IMR-90 (cell line): ENCODE measurements at regions not wholly inside any gene's neighbourhood (a gene's known extent, or its start where the extent isn't known, plus 50 kb on each side); places are given as distances from the start of the nearest gene placed in this dataset.

Source experiments
- ATAC-seq: fragments of 200-7000 bp; cut with Tn5 transposase; 2 replicates; pipeline ENCODE4 v1.9.1; 2020; ENCODE audit warnings: low read depth, mild to moderate bottlenecking, moderate library complexity
- BruUV-seq: library from RNA; stranded (reverse); fragments of 400-500 nt; replicated peaks from 2 replicates; lab custom pipeline; 2021; lab: Mats Ljungman, UMichigan
- CTCF ChIA-PET: fragments of 300-600 bp; formaldehyde crosslinking; extraction: SDS; loops from one replicate; lab custom pipeline; 2021; ENCODE audit warnings: antibody characterized with exemption; lab: Yijun Ruan, JAX
- POLR2A ChIA-PET: fragments of 300-600 bp; sonication (Branson Sonifier 250); formaldehyde crosslinking; loops from one replicate; lab custom pipeline; 2022; ENCODE audit warnings: antibody characterized with exemption; ENCODE audit not compliant: unreplicated experiment; lab: Charles Lee
- DNase-seq: peaks from one replicate; pipeline ENCODE4 v3.0.0; 2013
- H2AFZ ChIP-seq: replicated peaks from 2 replicates; pipeline ENCODE3; 2013; ENCODE audit warnings: low read length, mild to moderate bottlenecking; ENCODE audit not compliant: poor library complexity
- H2AK5ac ChIP-seq: 2 replicates; pipeline ENCODE4 v1.6.1; 2013; ENCODE audit warnings: low read depth, low read length, inconsistent platforms
- H2AK9ac ChIP-seq: replicated peaks from 2 replicates; pipeline ENCODE3; 2013; ENCODE audit warnings: mild to moderate bottlenecking, low read depth, low read length, moderate library complexity; ENCODE audit not compliant: poor library complexity
- H2BK120ac ChIP-seq: 2 replicates; pipeline ENCODE4 v1.6.1; 2013; ENCODE audit warnings: low read depth, low read length, inconsistent platforms
- H2BK15ac ChIP-seq: 3 replicates; pipeline ENCODE4 v1.6.1; 2013; ENCODE audit warnings: low read depth, low read length, inconsistent platforms
- H2BK20ac ChIP-seq: 2 replicates; pipeline ENCODE4 v1.6.1; 2013; ENCODE audit warnings: low read depth, mild to moderate bottlenecking, inconsistent platforms, low read length, moderate library complexity
- H2BK5ac ChIP-seq: 2 replicates; pipeline ENCODE4 v1.6.1; 2013; ENCODE audit warnings: mild to moderate bottlenecking, low read depth, low read length, inconsistent platforms; ENCODE audit not compliant: poor library complexity, severe bottlenecking
- H3K14ac ChIP-seq: replicated peaks from 2 replicates; pipeline ENCODE4 v1.6.1; 2013; ENCODE audit warnings: low read depth, low read length, inconsistent platforms
- H3K18ac ChIP-seq: 2 replicates; pipeline ENCODE4 v1.6.1; 2013; ENCODE audit warnings: low read depth, low read length, control low read depth
- H3K23ac ChIP-seq: 2 replicates; pipeline ENCODE4 v1.6.1; 2013; ENCODE audit warnings: low read depth, low read length, inconsistent platforms
- H3K27ac ChIP-seq: 2 replicates; pipeline ENCODE4 v1.5.1; 2013; ENCODE audit warnings: mild to moderate bottlenecking, control low read depth, low read length; ENCODE audit not compliant: insufficient read depth
- H3K27me3 ChIP-seq: 2 replicates; pipeline ENCODE4 v1.6.1; 2013; ENCODE audit warnings: low read length; ENCODE audit not compliant: control insufficient read depth, insufficient read depth
- H3K36me3 ChIP-seq: 2 replicates; pipeline ENCODE4 v1.6.1; 2013; ENCODE audit warnings: low read length, mixed read lengths; ENCODE audit not compliant: control insufficient read depth, insufficient read depth
- H3K4ac ChIP-seq: 2 replicates; pipeline ENCODE4 v1.6.1; 2013; ENCODE audit warnings: low read depth, low read length, inconsistent platforms
- H3K4me1 ChIP-seq: 2 replicates; pipeline ENCODE4 v1.6.1; 2013; ENCODE audit warnings: low read length, mixed read lengths; ENCODE audit not compliant: control insufficient read depth, insufficient read depth
- H3K4me2 ChIP-seq: 2 replicates; pipeline ENCODE4 v1.6.1; 2013; ENCODE audit warnings: low read depth, mild to moderate bottlenecking, control low read depth, low read length, moderate library complexity
- H3K4me3 ChIP-seq: 2 replicates; pipeline ENCODE4 v1.5.1; 2013; ENCODE audit warnings: low read depth, mild to moderate bottlenecking, control low read depth, low read length, moderate library complexity; ENCODE audit not compliant: insufficient read depth
- H3K56ac ChIP-seq: 2 replicates; pipeline ENCODE4 v1.6.1; 2013; ENCODE audit warnings: low read length, inconsistent platforms; ENCODE audit not compliant: insufficient read depth; ENCODE audit errors: extremely low read depth
- H3K79me1 ChIP-seq, 2 experiments: 2 replicates each; pipeline ENCODE4 v1.6.1; 2013; ENCODE audit warnings: low read length in 2 of 2, inconsistent platforms in 1 of 2, low read depth in 1 of 2
- H3K9ac ChIP-seq: 2 replicates; pipeline ENCODE4 v1.6.1; 2013; ENCODE audit warnings: low read depth, low read length, control low read depth
- H3K9me1 ChIP-seq: 2 replicates; pipeline ENCODE4 v1.6.1; 2013; ENCODE audit warnings: low read length, inconsistent platforms; ENCODE audit not compliant: insufficient read depth
- H3K9me3 ChIP-seq: 2 replicates; pipeline ENCODE4 v1.6.1; 2013; ENCODE audit warnings: low read length; ENCODE audit not compliant: control insufficient read depth, insufficient read depth
- H4K20me1 ChIP-seq: 2 replicates; pipeline ENCODE4 v1.6.1; 2013; ENCODE audit warnings: low read length, inconsistent platforms; ENCODE audit not compliant: insufficient read depth
- H4K5ac ChIP-seq: 2 replicates; pipeline ENCODE4 v1.6.1; 2013; ENCODE audit warnings: mild to moderate bottlenecking, low read depth, low read length, control low read depth
- H4K8ac ChIP-seq, 2 experiments: 2 replicates each; pipeline ENCODE4 v1.6.1; 2013; ENCODE audit warnings: low read depth in 2 of 2, low read length in 2 of 2, control low read depth in 1 of 2, inconsistent platforms in 1 of 2
- H4K91ac ChIP-seq: 2 replicates; pipeline ENCODE4 v1.6.1; 2013; ENCODE audit warnings: low read depth, low read length, inconsistent platforms; ENCODE audit not compliant: insufficient read depth
- CHD1 ChIP-seq: IDR thresholded peaks from 2 replicates; pipeline ENCODE4 v1.6.1; 2012; ENCODE audit warnings: low read depth, low read length, improper control_type of control experiment
- MAZ ChIP-seq: IDR thresholded peaks from 2 replicates; pipeline ENCODE4 v1.6.1; 2012; ENCODE audit warnings: low read depth, mild to moderate bottlenecking, low read length, improper control_type of control experiment, moderate library complexity, borderline replicate concordance
- WGBS, 2 experiments: methylation state at CpG; one replicate each; pipeline versions ENCODE4 v1.1.5 to v1.1.7; 2013; ENCODE audit warnings: missing lambda C conversion rate in 2 of 2; ENCODE audit not compliant: insufficient read length in 1 of 2; ENCODE audit errors: extremely low coverage in 2 of 2; 5-methylcytosine and 5-hydroxymethylcytosine counted together
- dilution Hi-C: fragments of 300-500 bp; cut with HindIII; formaldehyde crosslinking; loops from one replicate; pipeline ENCODE4 v1.14.3; 2018; ENCODE audit warnings: low sequenced_read_pairs; ENCODE audit not compliant: unreplicated experiment
- in situ Hi-C: fragments of 300-500 bp; cut with MboI; formaldehyde crosslinking; loops from 3 replicates; pipeline ENCODE4 v1.14.3; 2019; ENCODE audit warnings: low sequenced_read_pairs, inconsistent platforms, mixed read lengths
- intact Hi-C: fragments of 100-400 bp; cut with micrococcal nuclease; formaldehyde crosslinking; loops from 2 replicates; pipeline ENCODE4 v1.10.0; 2022

GRCh38 chr5:12566441-12566840 lies 662.2 kb upstream of the CTNND2 start:
- Histone ChIP-seq H3K56ac (no peak overlapping the region), H3K79me1 (no peaks in the 10 kb centered on the region), H3K27me3 (no peaks in the 10 kb centered on the region), H4K20me1 (no peaks in the 10 kb centered on the region), H4K91ac (no peak overlapping the region), H3K4me1 (no peaks in the 10 kb centered on the region), H3K4ac (no peak overlapping the region), H2AFZ (no peak overlapping the region), H2BK120ac (no peak overlapping the region), H3K4me3 (no peak overlapping the region), H2BK20ac (no peak overlapping the region), H2BK15ac (no peak overlapping the region), H3K4me2 (no peak overlapping the region), H3K36me3 (no peaks in the 10 kb centered on the region), H4K8ac (no peak overlapping the region), H3K9ac (no peak overlapping the region), H3K9me3 (peaks cover 2% of the 10 kb centered on the region), H3K9me1 (no peaks in the 10 kb centered on the region), H3K23ac (no peak overlapping the region), H3K14ac (no peak overlapping the region), H2AK5ac (no peak overlapping the region), H2AK9ac (no peak overlapping the region), H3K18ac (no peak overlapping the region), H3K27ac (no peak overlapping the region), H4K5ac (no peak overlapping the region), H2BK5ac (no peak overlapping the region)
- dilution Hi-C loops: no loop called here
- ATAC-seq: no peak
- BruUV-seq: no TSS peak
- ChIA-PET POLR2A (no interaction called here), CTCF (no interaction called here)
- TF ChIP-seq MAZ (no peak), CHD1 (no peak)
- no peak for DNase-seq
- WGBS, 2 experiments: no CpG with 5 or more reads among the region's 1 CpG
- intact Hi-C loops: no loop called here
- in situ Hi-C loops: no loop called here
